Neural progenitor cell (in vitro differentiated cells): ENCODE measurements at regions not wholly inside any gene's neighbourhood (a gene's known extent, or its start where the extent isn't known, plus 50 kb on each side); places are given as distances from the start of the nearest gene placed in this dataset.

ENCODE experiments used
- EZH2 ChIP-seq: fragments of 200-600 bp; sonication (generic); IDR thresholded peaks from 2 replicates; pipeline ENCODE4 v1.6.1; 2017; ENCODE audit warnings: antibody characterized with exemption, mild to moderate bottlenecking, moderate library complexity
- TF ChIP-seq, protein P1 (sequence below): fragments of 200-600 bp; sonication (generic); IDR thresholded peaks from 2 replicates; pipeline ENCODE4 v1.5.1; 2017; ENCODE audit warnings: antibody characterized with exemption, mild to moderate bottlenecking

- TF ChIP-seq, protein P1, sequence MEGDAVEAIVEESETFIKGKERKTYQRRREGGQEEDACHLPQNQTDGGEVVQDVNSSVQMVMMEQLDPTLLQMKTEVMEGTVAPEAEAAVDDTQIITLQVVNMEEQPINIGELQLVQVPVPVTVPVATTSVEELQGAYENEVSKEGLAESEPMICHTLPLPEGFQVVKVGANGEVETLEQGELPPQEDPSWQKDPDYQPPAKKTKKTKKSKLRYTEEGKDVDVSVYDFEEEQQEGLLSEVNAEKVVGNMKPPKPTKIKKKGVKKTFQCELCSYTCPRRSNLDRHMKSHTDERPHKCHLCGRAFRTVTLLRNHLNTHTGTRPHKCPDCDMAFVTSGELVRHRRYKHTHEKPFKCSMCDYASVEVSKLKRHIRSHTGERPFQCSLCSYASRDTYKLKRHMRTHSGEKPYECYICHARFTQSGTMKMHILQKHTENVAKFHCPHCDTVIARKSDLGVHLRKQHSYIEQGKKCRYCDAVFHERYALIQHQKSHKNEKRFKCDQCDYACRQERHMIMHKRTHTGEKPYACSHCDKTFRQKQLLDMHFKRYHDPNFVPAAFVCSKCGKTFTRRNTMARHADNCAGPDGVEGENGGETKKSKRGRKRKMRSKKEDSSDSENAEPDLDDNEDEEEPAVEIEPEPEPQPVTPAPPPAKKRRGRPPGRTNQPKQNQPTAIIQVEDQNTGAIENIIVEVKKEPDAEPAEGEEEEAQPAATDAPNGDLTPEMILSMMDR, result peak; percentile 58
- TF ChIP-seq EZH2, result no peak
These were observed 164.0 kb upstream of the REG3G start for GRCh38 chr2:78861546-78861945.
